GM12891 (cell line): ENCODE measurements at regions not wholly inside any gene's neighbourhood (a gene's known extent, or its start where the extent isn't known, plus 50 kb on each side); places are given as distances from the start of the nearest gene placed in this dataset.
"Not testable (repeated sequence)": the region's sequence is repeated elsewhere in the genome, so short reads cannot be mapped to it uniquely, and the experiment has no call there.

ENCODE experiments used
- DNase-seq: peaks from one replicate; pipeline ENCODE4 v3.0.0; 2011; ENCODE audit warnings: low spot score; ENCODE audit not compliant: insufficient read length
- FAIRE-seq: peaks from 2 replicates; lab custom pipeline; 2011; peaks lifted over from hg19 to GRCh38; lab: Jason Lieb, UNC
- PAX5 ChIP-seq: IDR thresholded peaks from 2 replicates; pipeline ENCODE4 v1.6.1; 2011; ENCODE audit warnings: low read length, moderate library complexity, mild to moderate bottlenecking; ENCODE audit not compliant: insufficient read depth, severe bottlenecking
- POLR2A ChIP-seq: IDR thresholded peaks from 2 replicates; pipeline ENCODE4 v1.6.1; 2011; ENCODE audit warnings: low read depth, low read length, control low read depth
- POLR2AphosphoS5 ChIP-seq: IDR thresholded peaks from 2 replicates; pipeline ENCODE4 v1.6.1; 2011; ENCODE audit warnings: low read depth, low read length, control low read depth
- POU2F2 ChIP-seq: IDR thresholded peaks from 2 replicates; pipeline ENCODE4 v1.6.1; 2011; ENCODE audit warnings: low read depth, mild to moderate bottlenecking, control low read depth, low read length, moderate library complexity
- SPI1 ChIP-seq: IDR thresholded peaks from 2 replicates; pipeline ENCODE4 v1.6.1; 2011; ENCODE audit warnings: low read depth, low read length, control low read depth
- TAF1 ChIP-seq: IDR thresholded peaks from 2 replicates; pipeline ENCODE4 v1.6.1; 2011; ENCODE audit warnings: low read depth, low read length, control low read depth

- TF ChIP-seq POU2F2: no peak
- no peak for TF ChIP-seq POLR2A
- no peak for TF ChIP-seq PAX5
- no peak for TF ChIP-seq SPI1
- TF ChIP-seq POLR2AphosphoS5: no peak
- no peak for TF ChIP-seq TAF1
- no peak for DNase-seq
- FAIRE-seq: no peak
Observed at GRCh38 chr3:181609030-181609767, 102.5 kb upstream of the SOX2 start.

- no peak for TF ChIP-seq POLR2A
- no peak for TF ChIP-seq SPI1
- no peak for TF ChIP-seq POLR2AphosphoS5
- no peak for TF ChIP-seq PAX5
- TF ChIP-seq POU2F2: no peak
- no peak for TF ChIP-seq TAF1
- no peak for DNase-seq
- FAIRE-seq: no peak
Observed at GRCh38 chr3:181604267-181604666, 107.5 kb upstream of the SOX2 start.

GRCh38 chr3:181596126-181596525 lies 115.6 kb upstream of the SOX2 start:
- no peak for TF ChIP-seq POLR2A
- no peak for TF ChIP-seq PAX5
- TF ChIP-seq POLR2AphosphoS5: no peak
- TF ChIP-seq POU2F2: no peak
- TF ChIP-seq SPI1: no peak
- no peak for TF ChIP-seq TAF1
- no peak for DNase-seq
- FAIRE-seq: no peak

GRCh38 chr3:181590939-181591338 lies 120.8 kb upstream of the SOX2 start:
- not testable (repeated sequence) for FAIRE-seq, DNase-seq

GRCh38 chr3:181582619-181583018 lies 129.1 kb upstream of the SOX2 start:
- TF ChIP-seq TAF1: no peak
- no peak for TF ChIP-seq POU2F2
- TF ChIP-seq POLR2AphosphoS5: no peak
- no peak for TF ChIP-seq PAX5
- no peak for TF ChIP-seq POLR2A
- TF ChIP-seq SPI1: no peak
- FAIRE-seq: no peak
- no peak for DNase-seq

GRCh38 chr3:181581656-181582055 lies 130.1 kb upstream of the SOX2 start:
- DNase-seq: no peak
- no peak for FAIRE-seq
- no peak for TF ChIP-seq POLR2A
- TF ChIP-seq PAX5: no peak
- TF ChIP-seq POLR2AphosphoS5: no peak
- TF ChIP-seq POU2F2: no peak

- no peak for DNase-seq
- no peak for FAIRE-seq
- TF ChIP-seq SPI1 (no peak), POLR2A (no peak), POU2F2 (no peak), PAX5 (no peak), POLR2AphosphoS5 (no peak), TAF1 (no peak)
Observed at GRCh38 chr3:181578743-181579142, 133.0 kb upstream of the SOX2 start.

GRCh38 chr3:181572432-181572831 lies 139.3 kb upstream of the SOX2 start:
- DNase-seq (no peak), FAIRE-seq (no peak)
- no peak for TF ChIP-seq TAF1
- TF ChIP-seq SPI1: no peak
- no peak for TF ChIP-seq PAX5
- no peak for TF ChIP-seq POLR2AphosphoS5
- TF ChIP-seq POLR2A: no peak
- no peak for TF ChIP-seq POU2F2

- DNase-seq: no peak
- FAIRE-seq: no peak
- TF ChIP-seq POU2F2: no peak
- TF ChIP-seq TAF1: no peak
- no peak for TF ChIP-seq SPI1
- no peak for TF ChIP-seq PAX5
Observed at GRCh38 chr3:181570472-181570871, 141.3 kb upstream of the SOX2 start.

GRCh38 chr3:181569356-181569940 lies 142.3 kb upstream of the SOX2 start:
- DNase-seq (no peak), FAIRE-seq (no peak)
- TF ChIP-seq POU2F2 (no peak), SPI1 (no peak), TAF1 (no peak), PAX5 (no peak), POLR2A (no peak), POLR2AphosphoS5 (no peak)
